ENCODE measurements at regions not wholly inside any gene's neighbourhood (a gene's known extent, or its start where the extent isn't known, plus 50 kb on each side); places are given as distances from the start of the nearest gene placed in this dataset.

- Histone ChIP-seq H3K27ac (no peak overlapping the region), H3K4me3 (no peak overlapping the region), H3K4me1 (no peaks in the 10 kb centered on the region), H3K27me3 (no peaks in the 10 kb centered on the region), H3K36me3 (no peaks in the 10 kb centered on the region), H3K9me3 (peaks cover 0 to 2% (median 0%) of the 10 kb centered on the region in 4 donors)
- no peak for DNase-seq
- 82 to 83% methylated on average over 2 of the region's 2 CpGs for WGBS, 2 donors
- TF ChIP-seq CTCF (IDR thresholded peaks at IDR 0.05), result no peak
- TF ChIP-seq POLR2A (IDR thresholded peaks at IDR 0.05), result no peak
- no peak for TF ChIP-seq EP300 (IDR thresholded peaks at IDR 0.05)
- no peak for TF ChIP-seq POLR2AphosphoS5 (IDR thresholded peaks at IDR 0.05)
- intact Hi-C loops (cut with DNase I), result no loop called here
These were observed 68.9 kb downstream of the MTERF1 start for GRCh38 chr7:91811641-91812040.

DNA sequence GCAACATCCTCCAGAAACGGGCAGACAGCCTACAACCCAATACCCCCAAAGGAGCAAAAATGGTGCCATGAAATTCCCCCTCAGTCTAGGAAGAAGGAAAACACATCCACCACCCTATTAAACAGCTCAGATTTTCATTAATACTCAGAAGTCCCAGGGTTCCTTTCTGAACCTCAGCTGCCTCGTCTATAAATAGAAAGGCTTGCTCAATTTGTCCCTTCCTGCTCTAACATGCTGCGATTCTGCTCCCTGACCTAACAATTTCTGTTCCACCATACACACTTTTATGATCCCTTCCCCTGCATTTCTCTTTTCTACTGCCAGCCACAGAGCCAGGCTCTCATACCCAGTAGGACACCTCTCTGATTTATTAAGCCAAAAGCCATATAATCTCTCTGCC lies 68.1 kb downstream of the MTERF1 start:
- DNase-seq, result no peak
- Histone ChIP-seq H3K27ac (no peak overlapping the region), H3K9me3 (peaks cover 0 to 2% (median 0%) of the 10 kb centered on the region in 4 donors), H3K4me3 (no peak overlapping the region), H3K36me3 (no peaks in the 10 kb centered on the region), H3K27me3 (no peaks in the 10 kb centered on the region), H3K4me1 (no peaks in the 10 kb centered on the region)
- 64 to 83% methylated on average over 3 of the region's 3 CpGs for WGBS, 2 donors
- TF ChIP-seq CTCF (IDR thresholded peaks at IDR 0.05) (no peak), POLR2A (IDR thresholded peaks at IDR 0.05) (no peak), POLR2AphosphoS5 (IDR thresholded peaks at IDR 0.05) (no peak), EP300 (IDR thresholded peaks at IDR 0.05) (no peak)
- intact Hi-C loops (cut with DNase I), result no loop called here

DNA sequence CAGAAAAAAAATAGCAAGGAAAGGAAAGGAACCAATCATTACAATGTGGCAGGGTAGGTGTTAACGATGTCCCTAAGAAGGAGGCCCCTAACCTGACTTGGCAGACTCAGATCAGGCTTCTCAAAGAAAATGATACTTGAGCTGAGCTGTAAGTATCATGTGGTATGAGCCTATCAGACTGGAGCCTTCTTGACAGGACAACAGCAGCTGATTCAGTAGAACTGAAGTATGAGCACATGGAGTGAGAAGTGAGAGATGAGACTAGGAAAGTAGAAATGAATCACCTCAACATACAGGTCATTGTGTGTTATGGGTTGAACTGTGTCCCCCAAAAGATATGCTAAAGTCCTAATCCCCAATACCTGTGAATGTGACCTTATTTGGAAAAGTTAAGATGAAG lies 66.3 kb downstream of the MTERF1 start:
- no peak for TF ChIP-seq POLR2A (IDR thresholded peaks at IDR 0.05)
- intact Hi-C loops (cut with DNase I), result no loop called here

More for the DNA sequence above, 66.3 kb downstream of the MTERF1 start:
- 89 to 94% methylated on average over 1 of the region's 1 CpG for WGBS, 2 donors
- Histone ChIP-seq H3K27ac (no peak overlapping the region), H3K4me1 (no peaks in the 10 kb centered on the region), H3K36me3 (no peaks in the 10 kb centered on the region), H3K27me3 (no peaks in the 10 kb centered on the region), H3K9me3 (peaks cover 0 to 2% (median 0%) of the 10 kb centered on the region in 4 donors), H3K4me3 (no peak overlapping the region)
- DNase-seq, result no peak
